K562 (cell line): ENCODE measurements at regions not wholly inside any gene's neighbourhood (a gene's known extent, or its start where the extent isn't known, plus 50 kb on each side); places are given as distances from the start of the nearest gene placed in this dataset.

ENCODE experiments used
- BRD4 ChIP-seq: fragments of 200-600 bp; sonication (generic); IDR thresholded peaks from 2 replicates; pipeline ENCODE4 v1.6.1; 2017; ENCODE audit warnings: inconsistent platforms
- CTCF ChIP-seq, 3 experiments: IDR thresholded peaks in 2 of 3; conservative IDR thresholded peaks in 1 of 3; 2 replicates each; pipeline ENCODE4 v1.5.1; 2011 to 2012; ENCODE audit warnings: low read length in 3 of 3, mild to moderate bottlenecking in 3 of 3, control low read depth in 2 of 3, improper control_type of control experiment in 1 of 3, inconsistent platforms in 1 of 3, low read depth in 1 of 3, mixed read lengths in 1 of 3, moderate library complexity in 1 of 3; ENCODE audit not compliant: insufficient read depth in 2 of 3
- ETV6 ChIP-seq, 3 experiments: fragments of 150-350 bp in 1 of 3; sonication (generic) in 1 of 3; formaldehyde crosslinking in 1 of 3; IDR thresholded peaks; 2 replicates each; pipeline versions ENCODE4 v1.6.1 to v1.8.0; 2014 to 2022; ENCODE audit warnings: borderline replicate concordance in 2 of 3, low read depth in 2 of 3, antibody characterized with exemption in 1 of 3, low read length in 1 of 3, mild to moderate bottlenecking in 1 of 3, missing genetic modification reagents in 1 of 3
- EZH2 ChIP-seq: IDR thresholded peaks from 2 replicates; pipeline ENCODE4 v1.6.1; 2012; ENCODE audit warnings: low read depth, mild to moderate bottlenecking, inconsistent platforms, low read length, borderline replicate concordance
- NBN ChIP-seq: fragments of 450-650 bp; IDR thresholded peaks from 2 replicates; pipeline ENCODE4 v1.6.1; 2016; ENCODE audit warnings: low read depth, mild to moderate bottlenecking
- PML ChIP-seq: IDR thresholded peaks from 2 replicates; pipeline ENCODE4 v1.6.1; 2012; ENCODE audit warnings: low read length, inconsistent platforms
- SFPQ ChIP-seq: fragments of 200-400 bp; formaldehyde crosslinking; IDR thresholded peaks from 2 replicates; pipeline ENCODE4 v1.6.1; 2017; ENCODE audit warnings: mild to moderate bottlenecking, low read depth, low read length, moderate library complexity
- SP1 ChIP-seq: sonication (generic); formaldehyde crosslinking; IDR thresholded peaks from 2 replicates; pipeline ENCODE4 v1.8.1; 2022; ENCODE audit warnings: mild to moderate bottlenecking, missing genetic modification reagents
- TAF1 ChIP-seq: IDR thresholded peaks from 2 replicates; pipeline ENCODE4 v1.6.1; 2011; ENCODE audit warnings: mild to moderate bottlenecking, low read length, moderate library complexity; ENCODE audit not compliant: insufficient read depth, control insufficient read depth, severe bottlenecking; ENCODE audit errors: extremely low read depth
- ZNF133 ChIP-seq: fragments of 250-450 bp; sonication (Bioruptor Pico); IDR thresholded peaks from 2 replicates; pipeline ENCODE4 v1.4.0; 2020; ENCODE audit warnings: mild to moderate bottlenecking

DNA sequence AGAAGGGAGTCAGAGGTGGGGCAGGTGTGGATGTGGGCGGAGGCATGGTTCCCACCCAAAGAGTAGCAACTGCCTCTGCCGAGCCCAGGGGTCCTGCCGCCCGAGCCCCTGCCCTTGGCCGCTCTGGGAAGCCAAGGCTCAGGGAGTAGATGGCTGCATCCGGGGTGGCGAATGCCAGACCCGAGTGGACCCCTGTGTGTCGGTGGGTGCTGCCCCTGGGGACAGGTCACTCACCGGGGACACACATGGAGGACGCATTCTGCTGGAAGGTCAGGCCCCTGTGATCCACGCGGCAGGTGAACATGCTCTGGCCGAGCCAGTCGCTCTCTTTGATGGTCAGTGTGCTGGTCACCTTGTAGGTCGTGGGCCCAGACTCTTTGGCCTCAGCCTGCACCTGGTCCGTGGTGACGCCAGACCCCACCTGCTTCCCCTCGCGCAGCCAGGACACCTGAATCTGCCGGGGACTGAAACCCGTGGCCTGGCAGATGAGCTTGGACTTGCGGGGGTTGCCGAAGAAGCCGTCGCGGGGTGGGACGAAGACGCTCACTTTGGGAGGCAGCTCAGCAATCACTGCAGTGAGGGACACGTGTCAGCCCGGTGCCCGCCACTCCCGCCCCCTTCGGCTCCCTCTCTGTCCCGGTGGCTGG is 329.0 kb downstream of the TMEM121 start:
- no peak for TF ChIP-seq SP1
- TF ChIP-seq CTCF (IDR thresholded peaks at IDR 0.05 in 2 of 3, conservative IDR thresholded peaks at IDR 0.05 in 1 of 3; ENCODE audit: insufficient read depth in 2 of 3, low read depth in 1 of 3, low read length in 3 of 3), result no peak
- TF ChIP-seq TAF1, result no peak
- no peak for TF ChIP-seq SFPQ
- TF ChIP-seq ETV6 (IDR thresholded peaks at IDR 0.05; ENCODE audit: borderline replicate concordance in 1 of 2, low read depth in 2 of 2, low read length in 1 of 2), result no peak
- TF ChIP-seq ETV6 (CRISPR knock-in tag; IDR thresholded peaks at IDR 0.05; ENCODE audit: borderline replicate concordance), result no peak
- TF ChIP-seq NBN, result no peak
- no peak for TF ChIP-seq PML
- no peak for TF ChIP-seq EZH2
- TF ChIP-seq BRD4, result no peak
- TF ChIP-seq ZNF133 (CRISPR knock-in tag), result no peak
